Panc1 (cell line): ENCODE measurements at regions not wholly inside any gene's neighbourhood (a gene's known extent, or its start where the extent isn't known, plus 50 kb on each side); places are given as distances from the start of the nearest gene placed in this dataset.

Experiments used
- ATAC-seq: fragments of 200-7000 bp; cut with Tn5 transposase; 2 replicates; pipeline ENCODE4 v1.9.1; 2020; ENCODE audit warnings: mild to moderate bottlenecking, moderate library complexity
- BruUV-seq: library from RNA; stranded (reverse); fragments of 400-500 nt; replicated peaks from 2 replicates; lab custom pipeline; 2021; lab: Mats Ljungman, UMichigan
- CTCF ChIA-PET: fragments of 300-600 bp; sonication (Branson Sonifier 250); formaldehyde crosslinking; loops from one replicate; lab custom pipeline; 2022; ENCODE audit warnings: antibody characterized with exemption; lab: Charles Lee
- POLR2A ChIA-PET: fragments of 300-600 bp; sonication (Branson Sonifier 250); formaldehyde crosslinking; loops from one replicate; lab custom pipeline; 2022; ENCODE audit warnings: antibody characterized with exemption; lab: Charles Lee
- DNase-seq: peaks from one replicate; pipeline ENCODE4 v3.0.0-alpha.2; 2010; ENCODE audit warnings: low read depth, low spot score
- H3K27ac ChIP-seq: 2 replicates; pipeline ENCODE4 v1.5.1; 2011; ENCODE audit warnings: mild to moderate bottlenecking, low read length, inconsistent platforms
- H3K27me3 ChIP-seq: fragments of 200-500 bp; sonication (Bioruptor generic); 2 replicates; pipeline ENCODE4 v1.6.0; 2014; ENCODE audit warnings: low read length, inconsistent platforms; ENCODE audit not compliant: control insufficient read depth, insufficient read depth
- H3K36me3 ChIP-seq: fragments of 200-500 bp; sonication (Bioruptor generic); 2 replicates; pipeline ENCODE4 v1.5.1; 2014; ENCODE audit warnings: inconsistent platforms, mild to moderate bottlenecking, low read length, moderate library complexity; ENCODE audit not compliant: control insufficient read depth, insufficient read depth
- H3K4me1 ChIP-seq: 2 replicates; pipeline ENCODE4 v1.5.1; 2011; ENCODE audit warnings: inconsistent platforms, mild to moderate bottlenecking, low read length, moderate library complexity; ENCODE audit not compliant: control insufficient read depth, insufficient read depth
- H3K4me3 ChIP-seq, 2 experiments: 2 replicates each; pipeline ENCODE4 v1.5.1; 2011 to 2012; ENCODE audit warnings: low read depth in 2 of 2, low read length in 2 of 2, mild to moderate bottlenecking in 2 of 2, inconsistent platforms in 1 of 2, moderate library complexity in 1 of 2
- H3K9me3 ChIP-seq: fragments of 200-500 bp; sonication (Bioruptor generic); 2 replicates; pipeline ENCODE4 v1.5.1; 2014; ENCODE audit warnings: low read depth, mild to moderate bottlenecking, inconsistent platforms, low read length, moderate library complexity; ENCODE audit not compliant: control insufficient read depth, insufficient read depth
- CTCF ChIP-seq: fragments of 450-650 bp; IDR thresholded peaks from 2 replicates; pipeline ENCODE4 v1.5.1; 2017; ENCODE audit warnings: mild to moderate bottlenecking
- POLR2AphosphoS5 ChIP-seq: IDR thresholded peaks from 2 replicates; pipeline ENCODE4 v1.6.1; 2012; ENCODE audit warnings: mild to moderate bottlenecking, low read depth, low read length, moderate library complexity
- REST ChIP-seq, 2 experiments: IDR thresholded peaks; 2 replicates each; pipeline ENCODE4 v1.6.1; 2011 to 2012; ENCODE audit warnings: low read depth in 2 of 2, control low read depth in 1 of 2, low read length in 1 of 2, mild to moderate bottlenecking in 1 of 2, moderate library complexity in 1 of 2; ENCODE audit not compliant: insufficient read depth in 1 of 2
- SIN3A ChIP-seq: IDR thresholded peaks from 2 replicates; pipeline ENCODE4 v1.6.1; 2012; ENCODE audit warnings: low read depth, mild to moderate bottlenecking, low read length, moderate library complexity, borderline replicate concordance; ENCODE audit not compliant: insufficient read depth
- TCF7L2 ChIP-seq: IDR thresholded peaks from 2 replicates; pipeline ENCODE4 v1.6.1; 2011; ENCODE audit warnings: mild to moderate bottlenecking, low read depth, low read length, inconsistent platforms
- in situ Hi-C: cut with HindIII; loops from 2 replicates; pipeline ENCODE4 v1.10.0; 2016; ENCODE audit warnings: low sequenced_read_pairs, low pct_unique_long_range_greater_than_20kb
- intact Hi-C: fragments of 100-400 bp; cut with micrococcal nuclease; formaldehyde crosslinking; loops from one replicate; pipeline ENCODE4 v1.10.0; 2022; ENCODE audit not compliant: unreplicated experiment

- H3K27me3 ChIP-seq: no peaks in the 10 kb centered on the region
- ATAC-seq: no peak
- no peak overlapping the region for H3K27ac ChIP-seq
- in situ Hi-C loops (no loop called here), intact Hi-C loops (no loop called here)
- DNase-seq: no peak
- BruUV-seq: no TSS peak
- TF ChIP-seq CTCF: peak; percentile 17; the same call in 1 of the 2 replicates
- TF ChIP-seq TCF7L2: no peak
- no peak for TF ChIP-seq REST (IDR thresholded peaks at IDR 0.05; ENCODE audit: insufficient read depth in 1 of 2, low read depth in 2 of 2, low read length in 1 of 2)
- TF ChIP-seq POLR2AphosphoS5: no peak
- TF ChIP-seq SIN3A: no peak
- H3K4me3 ChIP-seq: no peak overlapping the region
- ChIA-PET CTCF (no interaction called here), POLR2A (no interaction called here)
- H3K4me1 ChIP-seq: no peaks in the 10 kb centered on the region
- H3K9me3 ChIP-seq: no peaks in the 10 kb centered on the region
- H3K36me3 ChIP-seq: no peaks in the 10 kb centered on the region
These were observed 880.6 kb downstream of the MCTP2 start for GRCh38 chr15:95111969-95112368.

GRCh38 chr15:95113041-95113440, 881.7 kb downstream of the MCTP2 start:
- in situ Hi-C loops (no loop called here), intact Hi-C loops (no loop called here)
- H3K27me3 ChIP-seq: no peaks in the 10 kb centered on the region
- H3K9me3 ChIP-seq: no peaks in the 10 kb centered on the region
- CTCF ChIA-PET: no interaction called here
- no peak for TF ChIP-seq CTCF
- TF ChIP-seq SIN3A: no peak
- no peak for TF ChIP-seq REST (IDR thresholded peaks at IDR 0.05; ENCODE audit: insufficient read depth in 1 of 2, low read depth in 2 of 2, low read length in 1 of 2)
- TF ChIP-seq POLR2AphosphoS5: no peak
- TF ChIP-seq TCF7L2: no peak
- H3K27ac ChIP-seq: no peak overlapping the region
- H3K4me3 ChIP-seq: no peak overlapping the region
- no peaks in the 10 kb centered on the region for H3K36me3 ChIP-seq
- no peak for ATAC-seq
- POLR2A ChIA-PET: no interaction called here
- no TSS peak for BruUV-seq
- no peaks in the 10 kb centered on the region for H3K4me1 ChIP-seq
- DNase-seq: no peak
